Body of pancreas (tissue), 4 donors: ENCODE measurements at regions not wholly inside any gene's neighbourhood (a gene's known extent, or its start where the extent isn't known, plus 50 kb on each side); places are given as distances from the start of the nearest gene placed in this dataset.

Experiments used
- POLR2A ChIP-seq, 3 donors: fragments of 450-650 bp; IDR thresholded peaks; one replicate each; pipeline ENCODE4 v1.6.1; 2016; ENCODE audit warnings: antibody characterized with exemption in 3 of 3, mild to moderate bottlenecking in 2 of 3
- TF ChIP-seq, protein P1 (sequence below), 7 experiments: fragments of 450-650 bp in 4 of 7; fragments of 200-600 bp in 3 of 7; sonication (generic) in 3 of 7; IDR thresholded peaks; one replicate each; pipeline ENCODE4 v1.5.1; 2016 to 2019; ENCODE audit warnings: antibody characterized with exemption in 7 of 7

DNA sequence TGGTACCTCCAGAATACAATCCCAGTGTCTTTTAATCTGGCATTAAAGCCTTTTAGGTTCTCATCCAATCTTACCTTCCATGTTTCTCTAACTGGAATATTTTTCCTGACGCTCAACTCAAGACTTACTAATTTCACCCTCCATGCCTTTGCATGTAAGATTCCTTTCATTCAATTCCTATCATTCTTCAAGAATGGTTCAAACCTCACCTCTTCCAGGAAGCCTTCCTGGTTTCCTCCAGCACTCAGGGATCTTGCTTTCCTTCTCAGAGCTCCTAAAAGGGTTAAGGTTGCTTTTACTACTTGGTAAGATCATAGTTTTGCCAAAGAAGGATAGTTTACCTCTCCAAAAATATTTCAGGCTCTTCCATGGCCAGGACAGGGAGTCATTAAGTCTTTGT is 91.2 kb upstream of the CACNA1E start:
- TF ChIP-seq, protein P1, sequence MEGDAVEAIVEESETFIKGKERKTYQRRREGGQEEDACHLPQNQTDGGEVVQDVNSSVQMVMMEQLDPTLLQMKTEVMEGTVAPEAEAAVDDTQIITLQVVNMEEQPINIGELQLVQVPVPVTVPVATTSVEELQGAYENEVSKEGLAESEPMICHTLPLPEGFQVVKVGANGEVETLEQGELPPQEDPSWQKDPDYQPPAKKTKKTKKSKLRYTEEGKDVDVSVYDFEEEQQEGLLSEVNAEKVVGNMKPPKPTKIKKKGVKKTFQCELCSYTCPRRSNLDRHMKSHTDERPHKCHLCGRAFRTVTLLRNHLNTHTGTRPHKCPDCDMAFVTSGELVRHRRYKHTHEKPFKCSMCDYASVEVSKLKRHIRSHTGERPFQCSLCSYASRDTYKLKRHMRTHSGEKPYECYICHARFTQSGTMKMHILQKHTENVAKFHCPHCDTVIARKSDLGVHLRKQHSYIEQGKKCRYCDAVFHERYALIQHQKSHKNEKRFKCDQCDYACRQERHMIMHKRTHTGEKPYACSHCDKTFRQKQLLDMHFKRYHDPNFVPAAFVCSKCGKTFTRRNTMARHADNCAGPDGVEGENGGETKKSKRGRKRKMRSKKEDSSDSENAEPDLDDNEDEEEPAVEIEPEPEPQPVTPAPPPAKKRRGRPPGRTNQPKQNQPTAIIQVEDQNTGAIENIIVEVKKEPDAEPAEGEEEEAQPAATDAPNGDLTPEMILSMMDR (IDR thresholded peaks at IDR 0.05), result no peak
- TF ChIP-seq POLR2A (IDR thresholded peaks at IDR 0.05), result no peak
